ENCODE measurements at regions not wholly inside any gene's neighbourhood (a gene's known extent, or its start where the extent isn't known, plus 50 kb on each side); places are given as distances from the start of the nearest gene placed in this dataset.

DNA sequence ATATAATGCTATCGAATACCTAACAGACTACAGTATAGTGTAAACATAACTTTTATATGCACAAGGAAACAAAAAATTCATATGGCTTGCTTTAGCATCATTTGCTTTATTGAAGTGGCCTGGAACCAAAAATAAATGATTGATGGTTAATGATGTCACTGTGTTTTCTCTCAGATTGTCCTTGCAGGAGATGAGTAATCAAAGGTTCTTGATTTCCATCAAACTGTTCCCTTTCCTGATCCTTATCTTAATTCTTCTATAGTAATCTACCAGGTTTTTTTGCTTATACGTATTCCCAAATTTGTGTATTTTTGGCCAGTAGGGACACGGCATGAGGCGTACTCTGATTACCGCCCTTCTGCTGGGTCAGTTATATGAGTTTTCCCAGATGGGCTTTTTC, 104.9 kb upstream of the CXCR4 start:
- DNase-seq (ENCODE audit: extremely low read depth in 1 of 2, low read depth in 1 of 2) = no peak

DNA sequence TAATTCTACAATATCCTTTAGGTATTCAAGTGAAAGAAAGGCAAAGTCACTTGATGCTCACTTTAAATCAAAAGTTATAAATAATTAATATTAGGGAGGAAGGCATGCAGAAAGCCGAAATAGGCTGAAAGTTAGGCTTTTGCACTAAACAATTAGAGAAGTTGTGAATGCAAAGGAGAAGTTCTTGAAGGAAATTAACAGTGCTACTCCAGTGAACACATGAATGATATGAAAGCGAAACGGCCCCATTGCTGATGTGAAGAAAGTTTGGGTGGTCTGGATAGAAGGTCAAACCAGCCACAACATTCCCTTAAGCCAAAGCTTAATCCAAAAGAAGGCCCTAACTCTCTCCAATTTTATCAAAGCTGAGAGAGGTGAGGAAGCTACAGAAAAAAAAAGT, 103.1 kb upstream of the CXCR4 start:
- DNase-seq (ENCODE audit: extremely low read depth in 1 of 2, low read depth in 1 of 2) = no peak

DNA sequence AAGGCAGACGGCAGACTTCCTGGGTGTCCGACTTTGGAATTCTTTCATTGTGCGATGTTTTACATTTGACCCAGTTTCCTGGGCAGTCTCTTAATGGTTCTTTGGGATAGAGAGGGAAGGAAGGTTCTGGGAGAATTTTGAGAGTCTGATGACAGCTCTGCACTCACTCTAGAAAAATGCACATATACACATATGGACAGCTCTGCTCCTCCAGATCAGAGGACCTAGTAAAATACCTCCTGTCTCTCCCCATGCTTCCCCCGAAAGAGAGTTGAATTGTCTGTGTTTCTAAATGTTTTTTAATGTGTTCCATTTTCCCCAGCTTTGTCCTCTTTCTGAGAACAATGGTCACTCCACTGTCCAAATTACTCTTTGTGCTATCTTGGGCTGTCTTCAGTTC, 102.0 kb upstream of the CXCR4 start:
- DNase-seq (ENCODE audit: extremely low read depth in 1 of 2, low read depth in 1 of 2) = no peak

DNA sequence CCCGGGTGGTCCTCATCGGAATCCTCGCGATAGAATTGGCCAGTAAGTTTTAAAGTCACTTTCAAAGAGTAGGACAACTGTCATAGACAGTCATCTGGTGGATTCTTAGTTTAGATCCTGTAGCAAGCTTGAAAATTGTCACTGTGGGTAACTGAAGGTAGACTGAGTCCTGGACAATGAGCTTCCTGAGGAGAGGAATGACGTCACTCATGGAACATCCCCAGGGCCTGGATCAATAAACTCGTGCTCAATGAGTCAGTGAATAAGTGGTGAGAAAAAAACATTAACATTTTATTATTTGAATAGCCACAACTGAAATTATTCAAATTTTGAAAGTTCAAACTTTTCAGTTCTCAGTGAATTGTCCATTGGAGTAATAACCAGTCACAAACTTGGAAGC, 101.4 kb upstream of the CXCR4 start:
- DNase-seq (ENCODE audit: extremely low read depth in 1 of 2, low read depth in 1 of 2) = no peak

DNA sequence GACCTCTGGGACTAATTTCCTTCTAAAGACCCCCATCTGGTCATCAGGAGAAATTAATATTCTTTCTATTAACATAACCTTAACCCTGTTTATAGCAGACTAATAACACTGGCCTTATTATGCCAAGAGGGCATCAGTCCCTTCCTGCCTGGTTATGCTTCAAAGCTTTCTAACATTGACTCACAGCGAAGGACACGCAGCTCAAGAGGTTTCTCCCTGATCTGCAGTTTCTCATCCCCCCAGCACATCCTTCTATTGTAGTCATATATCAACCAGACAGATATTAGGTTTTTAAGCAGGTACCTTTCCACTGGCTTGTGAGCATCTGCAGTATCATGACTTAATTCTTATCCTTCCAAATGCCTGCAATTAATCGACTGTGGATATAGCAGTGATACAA, 100.0 kb upstream of the CXCR4 start:
- no peak for DNase-seq (ENCODE audit: extremely low read depth in 1 of 2, low read depth in 1 of 2)

DNA sequence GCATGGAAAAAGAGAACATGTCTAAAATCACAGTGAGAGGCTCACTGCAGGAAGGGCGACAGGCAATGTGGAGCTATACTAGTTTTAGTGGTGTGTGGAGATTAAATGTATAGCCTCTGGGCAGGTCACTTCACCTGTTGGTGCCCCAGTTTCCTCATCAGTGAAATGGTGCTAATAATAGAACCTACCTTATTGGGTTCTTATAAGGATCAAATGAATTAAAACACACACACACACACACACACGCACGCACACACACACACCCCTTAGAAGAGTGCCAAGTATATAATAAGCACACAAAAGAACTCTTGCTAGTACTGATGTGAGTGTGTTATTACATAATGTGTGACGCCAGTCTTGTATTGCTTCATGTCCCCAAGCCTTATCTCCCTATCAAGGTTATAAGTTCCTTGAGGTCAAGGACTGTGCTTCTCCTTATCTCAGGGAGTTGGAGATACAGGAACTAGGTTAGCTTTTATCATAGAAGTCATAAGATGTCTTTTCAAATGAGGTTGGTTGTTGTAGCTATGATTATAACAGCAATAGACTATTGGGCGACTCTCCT, 98.0 kb upstream of the CXCR4 start:
- no peak for DNase-seq (ENCODE audit: extremely low read depth in 1 of 2, low read depth in 1 of 2)

DNA sequence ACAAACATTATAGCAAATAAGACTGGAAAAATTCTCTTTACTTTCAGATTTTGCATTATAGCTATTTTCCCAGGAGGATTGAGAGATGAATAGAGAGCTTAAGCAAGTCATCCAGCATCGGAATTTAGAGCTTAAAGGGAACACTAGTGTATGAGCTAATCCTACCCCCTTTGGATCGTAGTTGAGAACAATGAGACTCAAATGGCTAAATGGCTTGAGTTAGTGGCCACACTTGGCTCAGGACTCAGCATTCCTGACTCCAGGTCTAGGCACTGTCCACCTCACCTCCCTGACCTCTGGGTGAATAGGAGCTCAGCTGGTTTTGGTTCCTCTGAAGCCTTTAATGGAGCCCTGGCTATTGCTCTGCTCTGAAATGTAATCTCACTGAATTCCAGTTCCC, 97.5 kb upstream of the CXCR4 start:
- no peak for DNase-seq (ENCODE audit: extremely low read depth in 1 of 2, low read depth in 1 of 2)

DNA sequence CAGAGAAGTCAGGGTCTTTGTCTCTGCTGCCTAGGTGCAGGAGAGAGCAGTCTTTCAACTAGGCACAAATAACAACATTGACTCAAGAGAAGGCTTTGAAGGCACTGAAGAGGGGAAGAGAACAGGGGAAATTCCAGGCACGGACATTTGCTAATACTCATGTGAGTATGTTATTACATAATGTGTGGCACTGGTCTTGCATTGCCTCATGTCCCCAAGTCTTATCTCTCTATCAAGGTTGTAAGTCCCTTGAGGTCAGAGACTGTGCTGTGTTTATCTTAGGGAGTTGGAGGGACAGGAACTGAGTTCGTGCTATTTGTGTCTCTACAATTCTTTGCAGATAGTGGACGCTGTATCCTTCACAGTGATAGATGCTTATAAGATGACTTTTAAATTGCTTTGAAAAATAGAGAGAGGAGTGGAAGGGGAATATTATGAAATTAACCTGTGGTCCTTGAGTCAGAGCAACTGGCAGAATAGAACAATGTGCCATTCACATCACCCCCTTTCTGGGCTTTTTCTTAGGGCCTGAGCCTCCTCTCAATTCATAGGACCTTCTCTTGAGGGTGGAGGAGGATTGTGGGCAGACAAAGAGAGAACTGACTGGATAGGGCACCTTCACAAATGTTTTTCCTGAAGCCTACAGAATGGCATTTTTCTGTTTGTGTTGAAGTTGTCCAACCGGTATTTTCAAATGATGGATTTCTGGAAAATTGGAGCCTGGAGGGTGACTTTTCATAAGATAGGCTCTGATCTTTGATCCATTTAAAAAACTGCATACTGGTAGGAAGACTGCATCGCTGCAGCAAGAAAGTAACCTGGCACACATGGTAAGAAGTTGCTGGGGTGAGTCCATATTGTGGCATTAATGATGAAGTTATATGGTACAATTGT, 96.6 kb upstream of the CXCR4 start:
- DNase-seq (ENCODE audit: extremely low read depth in 1 of 2, low read depth in 1 of 2) = no peak

DNA sequence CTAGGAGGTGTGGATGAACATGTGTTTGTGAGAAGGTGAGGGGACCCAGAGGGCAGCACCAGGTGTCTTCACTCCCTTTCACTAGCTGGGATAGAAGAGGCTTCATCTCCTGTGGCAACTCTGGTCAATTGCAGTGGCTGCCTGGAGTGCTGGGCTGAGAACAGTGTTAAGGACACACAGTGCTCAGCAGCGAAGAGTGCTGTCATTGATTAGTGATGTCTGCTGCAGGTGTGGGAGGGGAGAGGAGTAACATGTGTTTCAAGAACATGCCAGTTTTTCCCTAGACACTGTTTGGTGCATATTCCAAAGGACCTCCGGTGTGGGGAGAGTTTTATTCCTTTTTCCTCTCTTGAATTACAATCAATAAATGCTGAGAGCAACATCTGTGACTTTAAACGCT, 95.9 kb upstream of the CXCR4 start:
- DNase-seq (ENCODE audit: extremely low read depth in 1 of 2, low read depth in 1 of 2) = no peak

DNA sequence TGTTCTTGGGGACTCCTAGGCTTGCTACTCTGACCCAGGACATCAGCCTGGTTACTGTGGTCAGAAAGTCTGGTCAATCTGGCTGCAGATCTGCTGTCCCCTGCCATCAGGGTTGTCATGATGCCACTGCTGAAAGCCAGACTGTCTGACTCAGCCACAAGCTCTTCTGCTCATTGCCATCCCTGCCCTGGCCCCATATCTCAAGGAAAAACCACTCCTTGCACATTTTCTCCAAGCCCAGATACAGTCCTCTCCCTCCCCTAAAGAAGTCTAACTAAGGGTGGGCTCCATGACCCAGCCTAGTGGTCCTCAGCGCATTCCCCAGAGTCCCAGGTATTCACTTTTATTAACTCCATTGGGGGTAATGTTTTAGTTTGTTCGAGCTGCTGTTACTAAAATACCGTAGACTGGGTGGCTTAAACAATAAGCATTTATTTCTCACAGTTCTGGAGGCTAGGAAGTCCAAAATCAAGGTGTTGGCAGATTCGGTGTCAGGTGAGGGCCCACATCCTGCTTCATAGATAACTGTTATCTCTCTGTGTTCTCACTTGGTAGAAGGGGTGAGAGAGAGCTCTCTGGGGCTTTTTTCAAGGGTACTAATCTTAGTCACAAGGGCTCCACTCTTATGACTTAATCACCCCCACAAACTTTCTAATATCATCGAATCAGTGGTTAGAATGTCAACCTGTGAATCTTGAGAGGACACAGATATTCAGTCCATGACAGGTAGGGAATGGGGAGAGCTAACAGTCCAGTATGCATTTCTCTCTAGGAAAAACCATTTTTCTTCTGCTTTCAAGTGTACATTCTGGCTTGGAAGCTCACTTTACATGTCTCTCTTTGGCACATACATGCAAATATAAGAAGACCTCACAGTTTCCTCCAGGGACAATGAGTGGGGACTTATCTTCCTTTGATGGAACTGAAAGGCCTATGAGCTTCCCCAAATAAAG, 94.8 kb upstream of the CXCR4 start:
- peak in 1 of 2 donors; percentile 28 for DNase-seq (ENCODE audit: extremely low read depth in 1 of 2, low read depth in 1 of 2)

DNA sequence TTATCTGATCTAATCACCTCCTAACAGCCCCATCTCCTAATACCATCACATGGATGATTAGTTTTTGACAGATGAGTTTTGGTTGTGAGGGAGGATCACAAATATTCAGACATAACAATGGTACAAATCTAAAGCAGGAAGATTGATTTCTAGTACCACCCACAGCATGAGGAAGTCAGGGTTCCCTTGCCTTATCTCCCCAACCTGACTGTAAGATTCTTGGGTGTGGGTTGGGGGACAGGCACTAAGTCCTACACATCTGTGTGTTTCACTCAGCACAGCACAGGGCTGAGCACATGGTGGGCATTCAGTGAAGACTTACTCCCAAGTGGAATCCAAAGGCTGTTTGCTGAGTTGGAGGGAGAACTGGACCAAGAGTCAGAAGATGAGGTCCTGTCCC, 93.8 kb upstream of the CXCR4 start:
- no peak for DNase-seq (ENCODE audit: extremely low read depth in 1 of 2, low read depth in 1 of 2)

DNA sequence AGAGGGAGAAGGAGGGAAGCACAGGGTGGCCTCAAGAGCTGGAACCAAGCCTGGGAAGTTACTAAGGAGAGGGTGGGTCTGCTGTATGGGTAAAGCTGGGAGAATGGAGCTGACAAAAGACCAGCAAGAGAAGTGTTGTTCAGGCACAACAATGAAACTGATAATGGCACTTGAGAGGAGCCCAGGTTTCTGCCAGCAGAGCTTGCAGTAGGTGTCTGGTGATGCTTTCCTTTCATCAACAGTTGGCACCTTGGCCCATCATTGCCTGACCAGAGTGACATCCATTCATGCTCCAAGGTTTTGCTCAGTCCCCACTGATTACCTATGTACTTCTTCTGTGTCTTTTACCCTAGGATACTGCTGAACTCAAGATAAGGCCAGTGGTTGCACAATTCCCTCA, 92.9 kb upstream of the CXCR4 start:
- no peak for DNase-seq (ENCODE audit: extremely low read depth in 1 of 2, low read depth in 1 of 2)

DNA sequence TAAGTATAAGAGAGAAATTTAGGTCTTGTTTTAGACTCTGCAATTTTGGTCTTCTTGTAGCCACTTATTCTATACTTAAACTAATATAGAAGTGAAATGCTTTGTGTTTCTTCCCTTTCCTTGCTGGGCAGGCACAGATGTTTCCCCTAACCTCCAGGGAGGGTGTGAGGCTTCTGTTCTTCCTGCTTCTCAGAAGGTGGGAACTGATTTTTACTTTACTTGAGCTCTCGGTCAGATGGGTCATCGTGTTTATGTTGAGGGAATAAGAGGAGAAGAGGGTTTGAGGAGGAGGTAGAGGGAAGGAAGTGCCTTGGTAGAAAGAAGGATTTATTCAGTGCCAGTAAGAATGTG, 92.5 kb upstream of the CXCR4 start:
- no peak for DNase-seq (ENCODE audit: extremely low read depth in 1 of 2, low read depth in 1 of 2)

DNA sequence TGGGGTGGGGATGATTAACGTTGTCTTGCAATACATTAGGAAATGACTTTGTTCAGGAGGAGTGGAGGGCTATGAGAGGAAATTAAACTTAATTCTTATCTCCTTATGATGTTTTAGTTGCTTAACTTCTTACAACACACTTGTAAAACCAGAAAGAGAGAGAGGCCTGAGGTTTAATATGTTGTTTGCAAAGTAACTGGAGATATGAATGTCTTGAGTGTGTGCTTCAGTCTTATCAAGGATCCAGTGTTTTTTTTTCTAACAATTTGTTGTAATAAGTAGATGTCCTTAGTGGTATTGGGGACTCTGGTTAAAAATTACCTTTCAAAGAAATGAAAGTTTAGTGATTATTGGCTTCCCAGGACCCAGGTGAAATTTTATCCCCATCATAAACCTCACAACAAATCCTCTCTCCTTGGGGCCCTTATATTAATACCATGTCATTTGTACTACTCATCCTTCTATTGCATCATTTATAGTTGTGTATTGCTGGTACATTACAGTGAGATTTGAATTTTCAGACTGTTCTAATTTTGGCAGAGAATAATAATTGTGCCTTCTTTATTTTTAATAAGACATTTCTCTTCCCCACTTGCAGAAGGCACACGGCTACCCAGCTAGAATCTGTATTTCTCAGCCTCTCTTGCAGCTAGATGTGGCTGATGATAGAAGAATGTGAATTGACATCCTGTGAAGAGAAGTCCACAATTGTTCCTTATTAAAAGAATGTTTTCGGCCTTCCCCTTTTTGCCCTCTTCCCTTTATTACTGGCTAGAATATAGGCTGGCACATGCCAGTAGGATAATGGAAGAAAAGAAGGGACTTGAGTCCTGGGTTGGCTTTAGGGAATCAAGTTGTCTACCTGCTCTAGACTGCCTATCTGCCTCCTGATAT, 91.9 kb upstream of the CXCR4 start:
- no peak for DNase-seq (ENCODE audit: extremely low read depth in 1 of 2, low read depth in 1 of 2)

DNA sequence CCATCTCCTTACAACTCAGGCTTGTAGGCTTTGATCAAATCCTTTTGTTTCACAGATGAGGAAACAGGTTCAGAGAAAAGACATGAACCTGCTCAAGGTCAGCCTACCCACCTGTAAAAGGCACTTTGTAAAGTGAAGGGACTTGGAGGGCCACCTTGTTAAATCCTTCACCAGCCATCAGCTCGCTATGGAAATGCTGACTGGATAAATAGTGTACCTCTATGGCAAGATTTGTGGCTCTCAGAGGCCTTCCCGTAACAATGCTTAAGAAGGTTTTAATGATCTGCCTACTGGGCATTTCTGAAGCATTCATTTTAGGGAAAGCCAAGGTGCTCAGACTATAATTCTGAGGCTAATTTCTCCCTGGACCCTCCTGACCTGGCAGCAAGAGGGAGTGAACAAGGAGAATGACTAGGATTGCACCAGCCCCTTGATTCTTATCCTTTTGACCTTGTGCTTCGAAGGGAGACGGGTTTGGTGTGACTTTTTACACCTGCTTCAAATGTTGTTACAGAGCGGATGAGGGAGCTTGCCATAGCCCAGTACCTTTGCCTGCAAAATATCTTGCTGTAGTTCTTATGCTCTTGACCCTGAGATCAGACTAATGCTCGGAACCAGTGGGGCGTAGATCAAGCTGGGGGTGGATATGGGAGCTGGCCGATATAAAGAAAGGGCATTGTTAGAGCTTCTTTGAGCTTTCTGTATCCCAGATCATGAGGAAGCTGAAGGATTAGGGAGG, 90.9 kb upstream of the CXCR4 start:
- DNase-seq (ENCODE audit: extremely low read depth in 1 of 2, low read depth in 1 of 2) = no peak

DNA sequence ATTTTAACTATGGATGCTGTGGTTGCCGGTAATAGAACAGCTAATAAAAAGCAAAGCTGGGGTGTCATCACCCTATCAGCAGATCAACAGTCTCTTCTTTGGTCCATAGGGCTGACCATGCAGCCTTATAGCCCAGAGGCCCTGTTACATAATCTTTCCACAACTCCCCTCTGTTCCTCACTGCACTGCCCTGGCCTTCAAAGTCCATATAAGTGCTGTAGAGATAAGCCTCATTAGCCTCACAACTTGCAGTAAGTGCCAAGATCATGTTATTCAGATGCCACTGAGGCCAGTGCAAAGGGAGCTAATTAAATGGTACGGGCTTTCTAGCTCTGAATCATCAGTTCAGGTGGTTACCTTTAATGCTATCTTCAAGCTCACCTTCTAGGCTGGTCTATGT, 89.7 kb upstream of the CXCR4 start:
- no peak for DNase-seq (ENCODE audit: extremely low read depth in 1 of 2, low read depth in 1 of 2)

DNA sequence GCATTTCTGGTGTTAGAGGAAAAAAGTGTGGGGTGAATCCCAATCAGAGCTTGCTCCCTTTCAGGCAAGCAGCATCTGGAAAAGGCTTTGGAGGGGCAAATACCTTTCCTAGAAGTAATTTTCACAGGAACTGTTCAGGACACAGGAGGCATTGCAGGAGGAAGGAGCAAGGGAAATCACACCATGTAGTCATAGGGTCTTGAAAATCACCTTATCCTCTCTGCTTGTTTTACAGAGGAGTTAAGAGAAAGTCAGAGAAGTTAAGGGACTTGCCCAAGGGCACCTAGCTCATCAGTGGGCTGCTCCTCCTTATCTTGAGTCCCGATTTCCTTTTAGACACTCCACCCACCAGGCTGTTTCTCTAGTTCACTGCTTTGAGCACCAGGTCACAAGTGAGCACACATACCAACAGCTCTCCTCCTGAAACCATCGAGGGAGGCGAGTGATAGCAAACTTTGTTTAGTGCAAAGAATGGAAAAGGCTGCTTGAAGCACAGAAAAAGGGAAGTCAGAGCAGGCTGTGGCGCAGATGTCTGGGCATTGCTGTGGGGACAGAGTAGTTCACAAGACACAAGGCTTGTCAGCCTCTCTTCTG, 89.2 kb upstream of the CXCR4 start:
- DNase-seq (ENCODE audit: extremely low read depth in 1 of 2, low read depth in 1 of 2) = peak in 1 of 2 donors; percentile 20

DNA sequence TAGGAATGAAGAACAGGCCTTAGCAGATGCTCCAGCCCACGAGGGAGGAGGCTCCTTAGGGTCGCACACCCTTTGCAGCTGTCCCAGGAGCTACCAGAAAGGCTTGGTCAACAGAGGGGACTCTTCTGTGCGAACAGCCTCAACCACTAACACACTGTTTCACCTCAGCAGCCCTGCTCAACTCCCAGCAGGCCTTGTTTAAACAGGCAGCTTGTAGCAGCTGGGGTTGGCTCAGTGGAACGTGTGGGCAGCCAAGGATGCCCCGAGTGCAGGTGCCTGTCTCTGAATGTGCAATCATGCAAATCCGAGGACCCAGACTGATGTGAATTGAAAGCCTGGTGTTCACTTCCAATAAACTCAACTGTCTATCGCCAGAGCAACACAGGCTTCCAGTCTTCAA, 88.7 kb upstream of the CXCR4 start:
- DNase-seq (ENCODE audit: extremely low read depth in 1 of 2, low read depth in 1 of 2) = peak in 1 of 2 donors; percentile 48

DNA sequence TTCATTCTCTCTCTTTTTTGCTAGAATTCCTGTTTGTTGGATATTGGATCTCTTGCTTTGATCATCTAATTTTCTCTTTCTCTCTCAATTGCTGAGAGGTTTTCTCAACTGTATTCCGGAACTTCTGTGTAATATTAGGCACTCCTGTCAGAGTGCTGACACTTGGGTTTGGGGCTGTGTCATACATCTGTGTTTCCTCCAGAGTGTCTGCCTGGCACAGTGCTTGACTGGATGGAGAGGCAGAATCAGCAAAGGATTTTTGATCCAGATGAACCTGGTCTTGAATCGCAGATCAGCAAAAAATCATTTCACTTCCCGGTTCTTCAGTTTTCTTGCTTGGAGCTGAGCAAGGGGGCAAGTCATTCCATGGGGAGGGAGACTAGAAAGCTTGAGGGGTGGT, 87.7 kb upstream of the CXCR4 start:
- no peak for DNase-seq (ENCODE audit: extremely low read depth in 1 of 2, low read depth in 1 of 2)

DNA sequence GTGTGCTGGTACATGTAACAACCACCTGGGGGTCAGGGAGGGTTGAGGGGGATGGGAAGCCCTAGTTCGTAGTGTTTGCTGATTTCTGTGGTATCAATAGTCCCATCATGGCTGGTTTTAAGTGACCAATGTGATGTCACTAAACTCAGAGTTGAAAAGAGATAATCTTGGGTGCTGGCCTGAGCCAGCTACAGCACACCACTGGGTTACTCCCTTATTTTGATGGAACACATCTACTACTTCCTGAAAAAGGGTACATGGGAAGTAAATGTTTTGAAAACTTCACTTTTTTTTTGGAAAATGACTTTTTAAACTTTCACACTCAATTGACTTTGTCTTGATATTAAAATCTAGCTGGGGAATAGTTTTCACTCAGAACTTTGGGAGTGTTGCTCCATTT, 87.0 kb upstream of the CXCR4 start:
- no peak for DNase-seq (ENCODE audit: extremely low read depth in 1 of 2, low read depth in 1 of 2)

All from stimulated activated CD8-positive, alpha-beta memory T cell treated with anti-CD3 and anti-CD28 coated beads, Interleukin-7, amount 100 ng/mL, for 48 hours (primary cell).